CD14-positive monocyte (primary cell): ENCODE measurements at regions not wholly inside any gene's neighbourhood (a gene's known extent, or its start where the extent isn't known, plus 50 kb on each side); places are given as distances from the start of the nearest gene placed in this dataset.

Experiments used
- DNase-seq, 3 donors: peaks; one replicate each; pipeline ENCODE4 v3.0.0-alpha.2; 2011 to 2022
- H2AFZ ChIP-seq: 2 replicates; pipeline ENCODE4 v1.6.0; 2012; ENCODE audit warnings: mild to moderate bottlenecking, low read depth, low read length, inconsistent platforms; ENCODE audit not compliant: insufficient read depth, poor library complexity, severe bottlenecking
- H3K27ac ChIP-seq, 2 donors: 1 replicate in 1 of 2; 2 replicates in 1 of 2; pipeline ENCODE4 v1.5.1; 2012 to 2013; ENCODE audit warnings: low read length in 2 of 2, control low read depth in 1 of 2, inconsistent platforms in 1 of 2, low read depth in 1 of 2, mild to moderate bottlenecking in 1 of 2
- H3K27me3 ChIP-seq, 2 donors: one replicate each; pipeline versions ENCODE4 v1.6.0 to v1.6.1; 2011 to 2013; ENCODE audit warnings: low read length in 2 of 2; ENCODE audit not compliant: control insufficient read depth in 2 of 2, insufficient read depth in 2 of 2
- H3K36me3 ChIP-seq, 2 donors: replicated peaks in 1 of 2; 1 replicate in 1 of 2; 2 replicates in 1 of 2; pipeline versions ENCODE4 v1.5.1 to v1.6.1; 2012 to 2013; ENCODE audit warnings: low read length in 2 of 2, control low read depth in 1 of 2, inconsistent platforms in 1 of 2, mild to moderate bottlenecking in 1 of 2; ENCODE audit not compliant: insufficient read depth in 2 of 2, control insufficient read depth in 1 of 2
- H3K4me1 ChIP-seq, 2 donors: 1 replicate in 1 of 2; 2 replicates in 1 of 2; pipeline versions ENCODE4 v1.5.1 to v1.6.1; 2012 to 2013; ENCODE audit warnings: low read length in 2 of 2, control low read depth in 1 of 2, inconsistent platforms in 1 of 2, mild to moderate bottlenecking in 1 of 2, moderate library complexity in 1 of 2; ENCODE audit not compliant: insufficient read depth in 2 of 2, control insufficient read depth in 1 of 2
- H3K4me2 ChIP-seq: replicated peaks from 2 replicates; pipeline ENCODE3; 2012; ENCODE audit warnings: low read length, moderate library complexity, mild to moderate bottlenecking; ENCODE audit not compliant: poor library complexity, severe bottlenecking; ENCODE audit errors: extremely low read depth
- H3K4me3 ChIP-seq, 3 experiments: fragments of 200-600 bp in 1 of 3; sonication (generic) in 1 of 3; replicated peaks in 1 of 3; 1 replicate in 2 of 3; 2 replicates in 1 of 3; pipeline ENCODE4 v1.5.1; 2011 to 2013; ENCODE audit warnings: low read length in 3 of 3, mild to moderate bottlenecking in 3 of 3, control low read depth in 2 of 3, low read depth in 2 of 3, inconsistent platforms in 1 of 3, moderate library complexity in 1 of 3
- H3K79me2 ChIP-seq: 2 replicates; pipeline ENCODE4 v1.6.0; 2012; ENCODE audit warnings: mild to moderate bottlenecking, control low read depth, inconsistent platforms, low read length, moderate library complexity; ENCODE audit not compliant: insufficient read depth
- H3K9ac ChIP-seq: 2 replicates; pipeline ENCODE4 v1.6.0; 2017; ENCODE audit warnings: low read length, mild to moderate bottlenecking; ENCODE audit not compliant: insufficient read depth, poor library complexity, severe bottlenecking
- H3K9me3 ChIP-seq, 2 donors: replicated peaks in 1 of 2; 1 replicate in 1 of 2; 2 replicates in 1 of 2; pipeline versions ENCODE4 v1.5.1 to v1.6.1; 2012 to 2013; ENCODE audit warnings: low read length in 2 of 2, control low read depth in 1 of 2; ENCODE audit not compliant: control insufficient read depth in 1 of 2, insufficient read depth in 1 of 2
- H4K20me1 ChIP-seq: 2 replicates; pipeline ENCODE4 v1.6.0; 2012; ENCODE audit warnings: mild to moderate bottlenecking, low read length, control low read depth, moderate library complexity; ENCODE audit not compliant: insufficient read depth
- H3K27ac Mint-ChIP-seq, 7 donors: one replicate each; pipeline ENCODE4 v1.8.0; 2020; ENCODE audit warnings: mild to moderate bottlenecking in 7 of 7, mixed read lengths in 7 of 7, moderate library complexity in 6 of 7, inconsistent platforms in 2 of 7
- H3K27me3 Mint-ChIP-seq, 3 donors: one replicate each; pipeline ENCODE4 v1.8.0; 2021 to 2022; ENCODE audit warnings: low read depth in 3 of 3, mild to moderate bottlenecking in 3 of 3, mixed read lengths in 3 of 3, moderate library complexity in 3 of 3, inconsistent platforms in 1 of 3
- H3K36me3 Mint-ChIP-seq, 2 donors: one replicate each; pipeline ENCODE4 v1.8.0; 2020; ENCODE audit warnings: mixed read lengths in 2 of 2, inconsistent platforms in 1 of 2, mild to moderate bottlenecking in 1 of 2
- H3K4me1 Mint-ChIP-seq: one replicate; pipeline ENCODE4 v1.8.0; 2020; ENCODE audit warnings: mild to moderate bottlenecking, mixed read lengths
- H3K4me3 Mint-ChIP-seq, 2 donors: one replicate each; pipeline ENCODE4 v1.8.0; 2020; ENCODE audit warnings: mild to moderate bottlenecking in 2 of 2, mixed read lengths in 2 of 2, moderate library complexity in 1 of 2
- H3K9me3 Mint-ChIP-seq, 7 donors: one replicate each; pipeline ENCODE4 v1.8.0; 2020 to 2022; ENCODE audit warnings: mixed read lengths in 7 of 7, mild to moderate bottlenecking in 6 of 7, moderate library complexity in 6 of 7, inconsistent platforms in 2 of 7
- CTCF ChIP-seq: fragments of 200-600 bp; IDR thresholded peaks from one replicate; pipeline ENCODE4 v1.8.0; 2022; ENCODE audit warnings: antibody characterized with exemption, mild to moderate bottlenecking
- WGBS: methylation state at CpG from one replicate; pipeline ENCODE4 v1.1.5; 2013; ENCODE audit warnings: missing lambda C conversion rate; ENCODE audit not compliant: insufficient coverage; 5-methylcytosine and 5-hydroxymethylcytosine counted together
- intact Hi-C, 2 donors: fragments of 100-400 bp; cut with micrococcal nuclease; formaldehyde crosslinking; loops; one replicate each; pipeline versions ENCODE4 v1.15.0 to v1.15.1; 2023

- TF ChIP-seq CTCF, result no peak
- Histone ChIP-seq H3K27ac (no peak overlapping the region), H3K27me3 (no peaks in the 10 kb centered on the region), H3K4me3 (no peak overlapping the region), H3K79me2 (no peaks in the 10 kb centered on the region), H3K4me2 (no peak overlapping the region), H3K9me3 (no peaks in the 10 kb centered on the region), H4K20me1 (no peaks in the 10 kb centered on the region), H3K4me1 (no peaks in the 10 kb centered on the region), H2AFZ (no peak overlapping the region), H3K36me3 (no peaks in the 10 kb centered on the region), H3K9ac (no peak overlapping the region)
- intact Hi-C loops, result no loop called here
- WGBS, result 100% methylated on average over 1 of the region's 3 CpGs
- no peak overlapping the region for H3K4me3 Mint-ChIP-seq
- H3K9me3 Mint-ChIP-seq, result no peaks in the 10 kb centered on the region
- H3K27ac Mint-ChIP-seq, result no peak overlapping the region
- no peaks in the 10 kb centered on the region for H3K4me1 Mint-ChIP-seq
- no peaks in the 10 kb centered on the region for H3K36me3 Mint-ChIP-seq
- DNase-seq, result no peak
- H3K27me3 Mint-ChIP-seq, result no peaks in the 10 kb centered on the region
These were observed 143.7 kb upstream of the ZNF385D start for GRCh38 chr3:21894459-21895340.

GRCh38 chr3:21898316-21898715, 147.3 kb upstream of the ZNF385D start:
- H2AFZ ChIP-seq, result no peak overlapping the region
- H3K36me3 ChIP-seq, result no peaks in the 10 kb centered on the region
- no peaks in the 10 kb centered on the region for H3K4me1 ChIP-seq
- Mint-ChIP-seq H3K27ac (no peak overlapping the region), H3K9me3 (no peaks in the 10 kb centered on the region), H3K27me3 (no peaks in the 10 kb centered on the region), H3K36me3 (no peaks in the 10 kb centered on the region), H3K4me1 (no peaks in the 10 kb centered on the region), H3K4me3 (no peak overlapping the region)
- no peaks in the 10 kb centered on the region for H3K79me2 ChIP-seq
- H3K4me2 ChIP-seq, result no peak overlapping the region
- no peak for DNase-seq
- H3K27me3 ChIP-seq, result no peaks in the 10 kb centered on the region
- H3K9me3 ChIP-seq, result no peaks in the 10 kb centered on the region
- H3K9ac ChIP-seq, result no peak overlapping the region
- H3K4me3 ChIP-seq, result no peak overlapping the region
- no peaks in the 10 kb centered on the region for H4K20me1 ChIP-seq
- no peak for TF ChIP-seq CTCF
- no peak overlapping the region for H3K27ac ChIP-seq
- intact Hi-C loops, result no loop called here
